H1 (cell line): ENCODE measurements at regions not wholly inside any gene's neighbourhood (a gene's known extent, or its start where the extent isn't known, plus 50 kb on each side); places are given as distances from the start of the nearest gene placed in this dataset.

Experiments
- CTCF ChIA-PET: fragments of 300-600 bp; sonication (Branson Sonifier 250); formaldehyde crosslinking; loops from one replicate; lab custom pipeline; 2021; ENCODE audit not compliant: partially characterized antibody; lab: Charles Lee
- POLR2A ChIA-PET: fragments of 300-600 bp; sonication (Branson Sonifier 250); formaldehyde crosslinking; loops from one replicate; lab custom pipeline; 2021; ENCODE audit warnings: inconsistent platforms; ENCODE audit not compliant: partially characterized antibody; lab: Charles Lee
- DNase-seq, 2 experiments: peaks; one replicate each; pipeline versions ENCODE4 v3.0.0 to v3.0.0-alpha.2; 2010 to 2022; ENCODE audit warnings: low spot score in 2 of 2, low read depth in 1 of 2, mixed read lengths in 1 of 2
- FAIRE-seq: peaks from 2 replicates; lab custom pipeline; 2011; peaks lifted over from hg19 to GRCh38; lab: Jason Lieb, UNC
- H2AFZ ChIP-seq: 2 replicates; pipeline ENCODE4 v1.8.1; 2012; ENCODE audit warnings: low read length, inconsistent platforms
- H2AK5ac ChIP-seq: 2 replicates; pipeline ENCODE4 v1.6.1; 2013; ENCODE audit warnings: low read depth, low read length
- H2BK120ac ChIP-seq: replicated peaks from 2 replicates; pipeline ENCODE3; 2013; ENCODE audit warnings: low read depth, low read length, inconsistent platforms
- H2BK12ac ChIP-seq: 2 replicates; pipeline ENCODE4 v1.6.1; 2013; ENCODE audit warnings: low read depth, low read length
- H2BK15ac ChIP-seq: 2 replicates; pipeline ENCODE4 v1.6.1; 2013; ENCODE audit warnings: low read length
- H2BK20ac ChIP-seq: 2 replicates; pipeline ENCODE4 v1.6.1; 2013; ENCODE audit warnings: low read length
- H2BK5ac ChIP-seq: 2 replicates; pipeline ENCODE4 v1.6.1; 2013; ENCODE audit warnings: low read depth, low read length
- H3K14ac ChIP-seq: 2 replicates; pipeline ENCODE4 v1.6.1; 2013; ENCODE audit warnings: inconsistent platforms; ENCODE audit not compliant: insufficient read length
- H3K18ac ChIP-seq: 2 replicates; pipeline ENCODE4 v1.6.1; 2013; ENCODE audit warnings: low read length; ENCODE audit errors: extremely low read depth
- H3K23ac ChIP-seq: 2 replicates; pipeline ENCODE4 v1.6.1; 2013; ENCODE audit warnings: inconsistent platforms; ENCODE audit not compliant: insufficient read length
- H3K23me2 ChIP-seq: 2 replicates; pipeline ENCODE4 v1.6.1; 2013; ENCODE audit warnings: low read depth, low read length
- H3K27ac ChIP-seq: 2 replicates; pipeline ENCODE4 v1.6.1; 2011; ENCODE audit warnings: low read depth, low read length, inconsistent platforms
- H3K27me3 ChIP-seq, 4 experiments: replicated peaks in 1 of 4; 1 replicate in 1 of 4; 2 replicates in 3 of 4; pipeline versions ENCODE4 v1.6.1 to v1.8.1; 2011 to 2013; ENCODE audit warnings: low read length in 3 of 4, mild to moderate bottlenecking in 3 of 4, inconsistent platforms in 2 of 4, mixed read lengths in 2 of 4, moderate library complexity in 1 of 4; ENCODE audit not compliant: control insufficient read depth in 3 of 4, insufficient read depth in 3 of 4; ENCODE audit errors: extremely low read depth in 1 of 4
- H3K36me3 ChIP-seq, 4 experiments: 2 replicates each; pipeline versions ENCODE4 v1.6.1 to v1.8.1; 2011 to 2013; ENCODE audit warnings: mild to moderate bottlenecking in 4 of 4, low read length in 3 of 4, moderate library complexity in 2 of 4, control low read depth in 1 of 4, inconsistent platforms in 1 of 4; ENCODE audit not compliant: insufficient read depth in 4 of 4, control insufficient read depth in 2 of 4
- H3K4ac ChIP-seq: replicated peaks from 2 replicates; pipeline ENCODE3; 2013; ENCODE audit warnings: low read length, low read depth, mixed read lengths, inconsistent platforms; ENCODE audit not compliant: insufficient read length
- H3K4me1 ChIP-seq, 4 experiments: replicated peaks in 1 of 4; 1 replicate in 1 of 4; 2 replicates in 3 of 4; pipeline versions ENCODE4 v1.6.1 to v1.8.1; 2011 to 2013; ENCODE audit warnings: low read length in 3 of 4, inconsistent platforms in 2 of 4, mixed read lengths in 1 of 4; ENCODE audit not compliant: insufficient read depth in 4 of 4, control insufficient read depth in 3 of 4
- H3K4me2 ChIP-seq, 2 experiments: 2 replicates each; pipeline versions ENCODE4 v1.6.1 to v1.8.1; 2011 to 2013; ENCODE audit warnings: low read depth in 2 of 2, low read length in 2 of 2, control low read depth in 1 of 2, inconsistent platforms in 1 of 2, mild to moderate bottlenecking in 1 of 2; ENCODE audit not compliant: insufficient read depth in 1 of 2
- H3K4me3 ChIP-seq, 4 experiments: fragments of 200-600, 300-600 bp in 1 of 4; sonication (generic), shearing (Covaris generic), sonication (Bioruptor Twin) in 1 of 4; 2 replicates each; pipeline versions ENCODE4 v1.5.1 to v1.8.1; 2011 to 2016; ENCODE audit warnings: low read length in 4 of 4, low read depth in 3 of 4, control low read depth in 2 of 4, inconsistent platforms in 2 of 4, mild to moderate bottlenecking in 2 of 4, mixed read lengths in 1 of 4, moderate library complexity in 1 of 4; ENCODE audit not compliant: insufficient read depth in 2 of 4; ENCODE audit errors: extremely low read depth in 1 of 4
- H3K56ac ChIP-seq: replicated peaks from 2 replicates; pipeline ENCODE3; 2013; ENCODE audit warnings: low read depth, mild to moderate bottlenecking, mixed read lengths, low read length, inconsistent platforms; ENCODE audit not compliant: insufficient read length
- H3K79me1 ChIP-seq: 2 replicates; pipeline ENCODE4 v1.6.1; 2013; ENCODE audit warnings: low read depth, low read length, control low read depth
- H3K79me2 ChIP-seq, 2 experiments: 2 replicates each; pipeline versions ENCODE4 v1.6.1 to v1.8.1; 2012 to 2013; ENCODE audit warnings: low read length in 2 of 2, mild to moderate bottlenecking in 2 of 2, inconsistent platforms in 1 of 2; ENCODE audit not compliant: insufficient read depth in 2 of 2, control insufficient read depth in 1 of 2
- H3K9ac ChIP-seq, 4 experiments: replicated peaks in 1 of 4; 1 replicate in 1 of 4; 2 replicates in 3 of 4; pipeline versions ENCODE4 v1.6.1 to v1.8.1; 2011 to 2013; ENCODE audit warnings: low read depth in 3 of 4, low read length in 3 of 4, control low read depth in 2 of 4, mild to moderate bottlenecking in 2 of 4, moderate library complexity in 2 of 4, inconsistent platforms in 1 of 4; ENCODE audit errors: extremely low read depth in 1 of 4
- H3K9me3 ChIP-seq, 2 experiments: 2 replicates each; pipeline versions ENCODE4 v1.6.1 to v1.8.1; 2012 to 2013; ENCODE audit warnings: mild to moderate bottlenecking in 2 of 2, moderate library complexity in 2 of 2, control low read depth in 1 of 2, inconsistent platforms in 1 of 2, low read depth in 1 of 2, low read length in 1 of 2, mixed read lengths in 1 of 2; ENCODE audit not compliant: insufficient read depth in 2 of 2
- H4K20me1 ChIP-seq, 2 experiments: replicated peaks in 1 of 2; 2 replicates each; pipeline versions ENCODE3 to v1.8.1; 2011 to 2013; ENCODE audit warnings: inconsistent platforms in 2 of 2, low read length in 2 of 2, mild to moderate bottlenecking in 1 of 2; ENCODE audit not compliant: insufficient read depth in 2 of 2, control insufficient read depth in 1 of 2
- H4K5ac ChIP-seq: 2 replicates; pipeline ENCODE4 v1.6.1; 2013; ENCODE audit warnings: low read length, low read depth, mixed read lengths, inconsistent platforms; ENCODE audit not compliant: insufficient read length
- H4K8ac ChIP-seq: 2 replicates; pipeline ENCODE4 v1.8.0; 2013; ENCODE audit warnings: mild to moderate bottlenecking, moderate library complexity, low read length, inconsistent platforms; ENCODE audit not compliant: insufficient read depth; ENCODE audit errors: extremely low read depth
- H4K91ac ChIP-seq: replicated peaks from 2 replicates; pipeline ENCODE3; 2013; ENCODE audit warnings: low read length, mixed read lengths, inconsistent platforms; ENCODE audit not compliant: insufficient read length
- BCL11A ChIP-seq, 2 experiments: IDR thresholded peaks; one replicate each; pipeline ENCODE4 v1.6.1; 2011; ENCODE audit warnings: low read depth in 2 of 2, low read length in 2 of 2, mild to moderate bottlenecking in 2 of 2
- BRCA1 ChIP-seq: IDR thresholded peaks from 2 replicates; pipeline ENCODE4 v1.6.1; 2012; ENCODE audit warnings: low read depth, low read length, improper control_type of control experiment
- CBX8 ChIP-seq: fragments of 300-800, 300-1000 bp; sonication (generic); IDR thresholded peaks from 2 replicates; pipeline ENCODE4 v1.7.1; 2016; ENCODE audit warnings: low read depth, low read length, borderline replicate concordance
- CHD1 ChIP-seq: IDR thresholded peaks from 2 replicates; pipeline ENCODE4 v1.6.1; 2012; ENCODE audit warnings: low read depth, low read length, improper control_type of control experiment
- EGR1 ChIP-seq: IDR thresholded peaks from 2 replicates; pipeline ENCODE4 v1.6.1; 2011; ENCODE audit warnings: low read depth, low read length, borderline replicate concordance
- EP300 ChIP-seq, 2 experiments: IDR thresholded peaks; 1 replicate in 1 of 2; 2 replicates in 1 of 2; pipeline ENCODE4 v1.6.1; 2011 to 2012; ENCODE audit warnings: low read depth in 2 of 2, low read length in 2 of 2, mild to moderate bottlenecking in 2 of 2, borderline replicate concordance in 1 of 2, inconsistent platforms in 1 of 2, moderate library complexity in 1 of 2
- HDAC2 ChIP-seq, 2 experiments: fragments of 300-600 bp in 1 of 2; sonication (generic) in 1 of 2; IDR thresholded peaks; 2 replicates each; pipeline ENCODE4 v1.6.1; 2011 to 2012; ENCODE audit warnings: low read depth in 2 of 2, low read length in 2 of 2, mild to moderate bottlenecking in 2 of 2, moderate library complexity in 2 of 2, borderline replicate concordance in 1 of 2, inconsistent platforms in 1 of 2
- RAD21 ChIP-seq, 2 experiments: IDR thresholded peaks in 1 of 2; conservative IDR thresholded peaks in 1 of 2; 2 replicates each; pipeline ENCODE4 v1.6.1; 2011; ENCODE audit warnings: low read depth in 2 of 2, low read length in 2 of 2, improper control_type of control experiment in 1 of 2, inconsistent platforms in 1 of 2, mild to moderate bottlenecking in 1 of 2, moderate library complexity in 1 of 2
- RFX5 ChIP-seq: IDR thresholded peaks from 2 replicates; pipeline ENCODE4 v1.6.1; 2011; ENCODE audit warnings: low read depth, low read length, improper control_type of control experiment, borderline replicate concordance
- SAP30 ChIP-seq: fragments of 300-600 bp; sonication (generic); IDR thresholded peaks from 2 replicates; pipeline ENCODE4 v1.7.1; 2012; ENCODE audit warnings: low read length, moderate library complexity, mild to moderate bottlenecking, inconsistent platforms; ENCODE audit not compliant: insufficient read depth, insufficient replicate concordance
- SP2 ChIP-seq: IDR thresholded peaks from 2 replicates; pipeline ENCODE4 v1.6.1; 2012; ENCODE audit warnings: mild to moderate bottlenecking, low read length, inconsistent platforms
- SP4 ChIP-seq: IDR thresholded peaks from 2 replicates; pipeline ENCODE4 v1.6.1; 2012; ENCODE audit warnings: low read length, inconsistent platforms
- SUZ12 ChIP-seq: fragments of 200-600 bp; sonication (generic); IDR thresholded peaks from 2 replicates; pipeline ENCODE4 v1.6.1; 2012; ENCODE audit warnings: mild to moderate bottlenecking, inconsistent platforms, low read length, moderate library complexity, mixed read lengths
- TCF12 ChIP-seq: IDR thresholded peaks from 2 replicates; pipeline ENCODE4 v1.6.1; 2011; ENCODE audit warnings: low read depth, mild to moderate bottlenecking, low read length
- WGBS, 2 experiments: shearing (Covaris generic) in 1 of 2; methylation state at CpG; one replicate each; pipeline versions ENCODE4 v1.1.6 to v1.1.7; 2013 to 2015; ENCODE audit warnings: low lambda C conversion rate in 2 of 2, mixed read lengths in 2 of 2, inconsistent platforms in 1 of 2, low coverage in 1 of 2, missing lambda C conversion rate in 1 of 2; ENCODE audit not compliant: insufficient replicate concordance in 2 of 2, insufficient coverage in 1 of 2, insufficient read length in 1 of 2; ENCODE audit errors: extremely low coverage in 1 of 2, missing lambda C conversion rate in 1 of 2; 5-methylcytosine and 5-hydroxymethylcytosine counted together

- Histone ChIP-seq H2AK5ac (no peak overlapping the region), H3K4me1 (no peaks in the 10 kb centered on the region), H4K5ac (no peak overlapping the region), H3K27ac (no peak overlapping the region), H3K4ac (no peak overlapping the region), H3K23ac (no peak overlapping the region), H3K27me3 (no peaks in the 10 kb centered on the region), H3K14ac (no peak overlapping the region), H3K18ac (no peak overlapping the region), H2BK12ac (no peak overlapping the region), H4K91ac (no peak overlapping the region), H2BK120ac (no peak overlapping the region), H3K79me1 (no peaks in the 10 kb centered on the region), H2BK5ac (no peak overlapping the region), H3K9ac (no peak overlapping the region), H3K23me2 (no peaks in the 10 kb centered on the region), H3K4me2 (no peak overlapping the region), H2BK15ac (no peak overlapping the region), H2BK20ac (no peak overlapping the region), H3K9me3 (peaks cover 0 to 3% of the 10 kb centered on the region in 2 experiments; a peak in 1 of 4 replicates), H4K20me1 (no peaks in the 10 kb centered on the region), H3K56ac (no peak overlapping the region), H2AFZ (no peak overlapping the region), H3K4me3 (no peak overlapping the region), H4K8ac (no peak overlapping the region), H3K36me3 (no peaks in the 10 kb centered on the region), H3K79me2 (no peaks in the 10 kb centered on the region)
- WGBS, 2 experiments: 77% methylated on average over 2 of the region's 2 CpGs; no CpG with 5 or more reads in 1 of the 2 experiments
- ChIA-PET CTCF (interaction anchor here (0.7 to 4.1 kb wide), 7 partner anchors 10 to 531 kb away, joined by 3 to 39 read pairs (median 4); no protein-coding TSS in a partner anchor), POLR2A (no interaction called here)
- no peak for DNase-seq
- FAIRE-seq: no peak
- TF ChIP-seq EGR1: no peak
- TF ChIP-seq EP300 (IDR thresholded peaks at IDR 0.05; ENCODE audit: borderline replicate concordance in 1 of 2, low read depth in 2 of 2, low read length in 2 of 2): no peak
- TF ChIP-seq RFX5: no peak
- no peak for TF ChIP-seq SP4
- TF ChIP-seq CHD1: no peak
- no peak for TF ChIP-seq SUZ12
- no peak for TF ChIP-seq HDAC2 (IDR thresholded peaks at IDR 0.05; ENCODE audit: borderline replicate concordance in 1 of 2, low read depth in 2 of 2, low read length in 2 of 2)
- TF ChIP-seq BRCA1: no peak
- no peak for TF ChIP-seq CBX8
- TF ChIP-seq RAD21 (IDR thresholded peaks at IDR 0.05 in 1 of 2, conservative IDR thresholded peaks at IDR 0.05 in 1 of 2; ENCODE audit: low read depth in 2 of 2, low read length in 2 of 2): no peak
- no peak for TF ChIP-seq SAP30
- TF ChIP-seq TCF12: no peak
- no peak for TF ChIP-seq SP2
- TF ChIP-seq BCL11A (IDR thresholded peaks at IDR 0.05; ENCODE audit: low read depth in 2 of 2, low read length in 2 of 2): no peak
Measured at GRCh38 chr2:126518196-126518595, 137.8 kb upstream of the GYPC start.
